ENCODE measurements at regions not wholly inside any gene's neighbourhood (a gene's known extent, or its start where the extent isn't known, plus 50 kb on each side); places are given as distances from the start of the nearest gene placed in this dataset.

DNA sequence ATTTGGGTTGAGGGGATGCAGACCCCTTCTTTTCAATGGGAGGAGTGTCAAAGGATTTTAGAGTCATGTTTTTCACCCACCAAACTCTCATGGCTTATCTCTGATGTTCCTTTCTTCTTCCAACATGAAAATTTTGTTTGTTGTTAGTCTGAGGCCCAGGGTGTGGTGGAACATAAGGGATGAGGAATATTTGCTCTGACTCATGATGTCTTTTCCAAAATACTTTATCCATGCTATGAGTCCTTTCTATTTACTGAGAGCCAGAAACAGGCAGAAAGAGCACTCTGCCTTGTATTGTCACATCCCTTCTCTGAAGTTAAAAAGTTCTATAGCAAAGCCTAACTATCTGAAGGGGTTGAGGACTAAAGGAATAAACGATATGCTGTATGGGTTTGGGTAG lies 61.6 kb upstream of the GYPA start:
- no peak for DNase-seq (ENCODE audit: low spot score)

DNA sequence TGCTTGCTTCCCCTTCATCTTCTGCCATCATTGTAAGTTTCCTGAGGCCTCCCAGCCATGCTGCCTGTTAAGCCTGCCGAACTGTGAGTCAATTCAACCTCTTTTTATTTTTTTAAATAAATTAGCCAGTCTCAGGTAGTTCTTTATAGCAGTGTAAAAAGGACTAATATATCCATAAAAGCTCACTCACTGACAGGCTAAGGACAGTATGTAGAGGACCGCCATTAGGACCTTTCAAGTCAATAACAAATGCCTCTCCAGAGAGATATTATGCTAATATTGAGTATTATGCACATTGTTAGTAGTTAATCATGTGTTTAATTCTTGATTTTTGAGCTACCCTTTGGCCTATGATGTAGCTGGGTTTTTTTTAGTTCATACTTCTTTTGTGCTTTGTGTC lies 62.6 kb upstream of the GYPA start:
- no peak for DNase-seq (ENCODE audit: low spot score)

DNA sequence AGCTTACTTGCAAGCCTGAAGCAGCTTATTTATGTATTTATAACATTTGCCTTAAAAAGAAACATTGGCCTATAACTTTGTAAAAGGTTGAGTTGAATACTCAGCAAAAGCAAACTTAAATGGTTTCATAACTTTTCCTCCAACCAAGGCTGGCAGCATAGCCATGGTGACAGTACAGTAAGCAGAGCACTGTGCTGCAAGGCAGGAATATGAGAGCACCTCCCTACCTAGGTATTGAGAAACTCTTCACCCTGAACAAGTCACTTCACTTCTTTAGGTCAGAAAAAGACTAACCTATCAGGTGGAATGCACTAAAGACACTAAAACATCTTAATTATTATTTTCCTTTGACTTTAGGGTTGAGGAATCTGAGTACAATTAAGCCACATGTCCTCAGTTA lies 63.9 kb upstream of the GYPA start:
- DNase-seq (ENCODE audit: low spot score) = no peak

DNA sequence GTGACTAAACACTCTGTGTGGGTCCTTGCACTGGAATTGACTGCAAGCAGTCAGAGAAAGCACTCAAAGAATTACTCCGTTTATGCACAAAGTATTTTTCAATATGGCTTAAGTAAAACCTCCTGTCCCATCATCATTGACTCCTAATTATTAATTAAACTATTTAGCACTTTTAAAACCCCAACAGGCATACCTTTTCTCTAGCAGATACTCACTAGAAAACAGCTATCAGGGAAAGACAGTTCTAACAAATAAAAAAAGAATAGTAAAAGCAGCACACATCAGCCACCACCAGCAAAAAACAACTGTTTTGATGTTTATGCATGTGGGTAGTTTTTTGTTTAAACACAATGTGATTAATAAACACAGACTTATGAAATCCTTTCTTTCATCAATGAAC lies 66.2 kb upstream of the GYPA start:
- DNase-seq (ENCODE audit: low spot score) = no peak

DNA sequence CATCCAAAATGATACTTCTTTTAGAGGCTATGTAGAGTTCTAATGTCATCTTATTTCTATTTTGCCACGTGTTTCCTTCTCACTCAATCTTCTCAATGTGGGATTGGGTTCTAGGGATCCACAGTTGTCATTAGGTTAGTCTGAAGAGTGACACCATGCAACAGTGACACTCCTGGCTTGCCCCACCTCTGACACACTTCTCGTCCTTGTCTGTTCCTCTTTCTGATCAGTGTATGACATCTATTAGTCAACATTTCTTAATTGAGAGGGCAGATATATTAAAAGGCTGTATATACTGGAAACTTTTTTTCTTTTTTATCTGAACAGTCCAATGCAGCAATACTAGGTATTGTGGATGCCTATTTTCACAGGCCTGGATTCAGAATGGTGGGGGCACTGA lies 67.6 kb upstream of the GYPA start:
- no peak for DNase-seq (ENCODE audit: low spot score)

DNA sequence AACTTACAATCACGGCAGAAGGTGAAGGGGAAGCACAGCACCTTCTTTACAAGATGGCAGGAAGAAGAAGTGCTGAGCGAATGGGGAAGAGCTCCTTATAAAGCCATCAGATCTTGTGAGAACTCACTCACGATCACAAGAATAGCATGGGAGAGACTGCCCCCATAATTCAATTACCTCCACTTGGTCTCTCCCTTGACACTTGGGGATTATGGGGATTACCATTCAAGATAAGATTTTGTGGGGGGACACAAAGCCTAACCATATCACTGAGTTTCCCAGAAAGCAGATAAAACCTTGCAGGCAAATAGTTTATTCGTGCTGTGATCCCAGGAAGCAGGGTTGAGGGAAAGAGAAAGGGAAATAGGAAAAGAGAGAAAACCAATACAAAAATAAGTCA lies 69.0 kb upstream of the GYPA start:
- DNase-seq (ENCODE audit: low spot score) = no peak

DNA sequence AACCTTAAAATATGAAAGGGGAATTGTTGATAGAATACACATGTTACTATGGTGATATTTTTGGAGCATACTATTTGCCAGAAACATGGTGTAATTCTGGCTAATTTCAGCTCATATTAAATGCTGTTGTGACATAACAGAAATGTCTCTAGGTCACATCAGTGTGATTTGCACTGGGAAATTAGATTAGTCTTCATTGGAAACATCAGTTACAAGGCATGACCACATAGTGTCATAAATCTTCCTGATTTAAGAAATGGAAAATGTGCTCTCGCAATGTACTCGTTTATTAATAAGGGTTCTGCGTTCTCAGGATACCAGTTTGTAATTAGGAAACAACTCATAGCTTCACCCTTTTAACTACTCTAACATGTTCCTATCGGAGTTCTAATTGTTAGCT lies 72.9 kb upstream of the GYPA start:
- no peak for DNase-seq (ENCODE audit: low spot score)

DNA sequence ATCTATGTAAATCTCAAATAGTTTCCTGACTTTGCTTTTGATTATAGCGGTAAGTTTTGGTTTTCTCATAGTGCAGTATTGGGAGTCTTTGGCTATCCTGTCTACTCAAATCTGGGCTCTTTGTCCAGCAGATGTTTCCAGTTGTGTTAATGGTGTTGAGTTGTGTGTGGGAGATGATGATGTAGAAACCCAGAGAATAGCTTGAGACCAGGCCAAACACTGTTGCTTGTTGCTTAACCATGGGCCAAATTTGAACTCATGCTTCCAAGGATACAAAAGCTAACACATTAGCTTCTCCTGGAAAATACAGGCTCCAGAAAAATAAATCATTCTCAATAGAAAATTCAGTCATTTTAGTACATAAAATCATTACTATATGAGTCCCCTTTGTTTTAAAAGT lies 82.6 kb upstream of the GYPA start:
- DNase-seq (ENCODE audit: low spot score) = no peak

DNA sequence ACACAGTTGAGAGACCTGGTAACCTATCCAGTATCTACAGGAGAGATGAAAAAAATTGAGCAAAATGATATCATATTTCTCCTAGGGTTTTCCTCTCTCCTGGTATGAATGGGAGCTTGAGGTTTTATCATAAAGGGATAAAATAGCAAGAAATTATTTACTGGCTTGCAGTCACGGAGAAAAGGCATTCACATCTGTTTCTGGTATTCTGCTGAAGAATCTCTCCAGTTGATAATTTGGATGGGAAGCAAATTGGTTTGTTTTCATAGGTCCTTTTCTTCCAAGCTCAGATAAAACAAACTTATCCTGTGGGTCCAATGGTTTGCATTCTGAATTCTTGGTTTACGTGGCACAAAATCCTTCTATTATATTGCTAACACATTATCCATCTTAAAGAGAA lies 83.1 kb upstream of the GYPA start:
- no peak for DNase-seq (ENCODE audit: low spot score)

DNA sequence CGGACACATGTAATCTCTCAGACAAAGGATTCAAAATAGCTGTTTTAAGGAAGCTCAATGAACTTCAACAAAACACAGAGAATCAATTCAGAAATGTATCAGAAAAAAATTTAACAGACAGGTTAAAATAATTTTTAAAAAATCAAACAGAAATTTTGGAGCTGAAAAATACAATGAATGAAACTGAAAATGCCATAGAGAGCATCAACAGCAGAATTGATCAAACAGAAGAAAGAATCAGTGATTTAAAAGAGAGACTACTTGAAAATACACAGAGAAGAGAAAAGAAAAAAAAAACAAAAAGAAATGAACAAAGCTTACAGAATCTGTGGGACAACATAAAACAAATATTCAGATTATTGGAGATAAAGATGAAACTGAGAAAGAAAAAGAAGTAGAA lies 118.8 kb upstream of the GYPA start:
- no peak for DNase-seq (ENCODE audit: low spot score)

DNA sequence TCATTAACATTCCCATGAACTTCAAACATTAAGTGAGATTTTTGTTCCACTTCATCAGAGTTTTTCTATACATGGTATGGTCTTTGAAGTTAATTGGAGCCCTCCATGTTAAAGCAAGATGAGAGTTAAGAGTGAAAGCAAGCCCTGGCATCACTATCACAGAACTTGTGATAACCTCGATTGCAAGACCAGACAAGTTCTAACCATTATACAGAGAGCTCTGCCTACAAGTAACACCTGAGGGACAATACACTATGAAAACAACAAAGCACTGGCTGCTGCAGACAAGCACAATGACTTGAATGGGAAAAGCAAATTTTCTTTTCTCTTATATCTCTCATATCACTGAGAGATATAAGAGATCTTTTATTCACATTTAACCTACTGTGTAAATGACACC lies 126.6 kb upstream of the GYPA start:
- no peak for DNase-seq (ENCODE audit: low spot score)

DNA sequence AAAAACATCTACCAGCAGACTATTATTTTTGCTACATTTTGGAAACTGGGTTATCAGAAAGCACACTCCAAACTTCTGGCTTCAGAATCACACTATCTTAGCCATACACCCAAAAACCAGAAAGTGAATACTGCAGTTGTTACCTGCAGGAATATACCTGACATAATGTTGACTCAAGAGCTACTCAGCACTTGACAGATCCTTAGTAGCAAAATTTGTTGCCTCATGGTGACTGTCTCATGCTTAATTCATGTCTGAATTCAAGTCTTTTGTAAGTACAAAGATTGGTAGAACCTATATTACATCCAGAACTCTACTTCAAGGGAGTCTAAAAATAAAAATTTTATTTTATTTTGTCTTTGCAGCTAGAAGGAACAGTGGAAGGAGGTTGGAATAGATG lies 140.2 kb upstream of the GYPA start:
- DNase-seq (ENCODE audit: low spot score) = no peak

DNA sequence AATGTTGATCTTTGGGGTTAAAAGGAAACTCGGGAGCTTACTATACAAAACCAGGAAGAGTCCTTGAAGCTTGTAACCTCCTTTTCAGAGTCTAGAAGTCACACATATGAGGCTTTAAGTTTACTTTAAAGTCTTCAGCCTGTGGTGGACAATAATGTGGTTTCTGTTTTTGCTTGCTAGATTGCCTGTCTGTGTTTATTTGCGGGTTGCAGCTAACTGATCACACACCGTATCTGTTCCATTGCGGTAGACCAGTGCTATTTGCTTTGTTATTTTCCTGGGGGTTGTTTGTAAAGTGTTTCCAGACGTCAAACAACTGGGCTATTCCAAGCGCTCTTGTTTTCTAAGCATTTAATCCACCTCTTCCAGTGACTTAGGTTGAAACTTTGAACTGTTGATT lies 143.0 kb upstream of the GYPA start:
- no peak for DNase-seq (ENCODE audit: low spot score)

DNA sequence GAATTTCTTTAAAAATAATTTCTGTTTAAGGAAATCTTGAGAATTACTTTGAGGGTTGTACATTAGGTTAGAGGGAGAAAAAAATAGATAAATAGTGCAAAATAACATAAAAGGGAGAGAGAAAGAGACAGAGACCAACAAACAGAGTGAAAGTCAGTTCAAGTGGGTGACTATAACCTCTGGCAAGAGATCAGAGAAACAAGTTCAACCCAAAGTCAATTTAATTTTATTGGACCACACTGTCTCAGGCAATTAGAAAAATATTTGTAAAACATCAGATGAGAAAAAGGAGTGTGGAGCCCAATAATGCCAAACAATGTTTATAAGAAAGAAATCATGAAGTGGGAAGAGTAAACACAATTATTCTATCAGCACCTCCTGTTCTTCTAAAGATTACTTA lies 143.5 kb upstream of the GYPA start:
- no peak for DNase-seq (ENCODE audit: low spot score)

DNA sequence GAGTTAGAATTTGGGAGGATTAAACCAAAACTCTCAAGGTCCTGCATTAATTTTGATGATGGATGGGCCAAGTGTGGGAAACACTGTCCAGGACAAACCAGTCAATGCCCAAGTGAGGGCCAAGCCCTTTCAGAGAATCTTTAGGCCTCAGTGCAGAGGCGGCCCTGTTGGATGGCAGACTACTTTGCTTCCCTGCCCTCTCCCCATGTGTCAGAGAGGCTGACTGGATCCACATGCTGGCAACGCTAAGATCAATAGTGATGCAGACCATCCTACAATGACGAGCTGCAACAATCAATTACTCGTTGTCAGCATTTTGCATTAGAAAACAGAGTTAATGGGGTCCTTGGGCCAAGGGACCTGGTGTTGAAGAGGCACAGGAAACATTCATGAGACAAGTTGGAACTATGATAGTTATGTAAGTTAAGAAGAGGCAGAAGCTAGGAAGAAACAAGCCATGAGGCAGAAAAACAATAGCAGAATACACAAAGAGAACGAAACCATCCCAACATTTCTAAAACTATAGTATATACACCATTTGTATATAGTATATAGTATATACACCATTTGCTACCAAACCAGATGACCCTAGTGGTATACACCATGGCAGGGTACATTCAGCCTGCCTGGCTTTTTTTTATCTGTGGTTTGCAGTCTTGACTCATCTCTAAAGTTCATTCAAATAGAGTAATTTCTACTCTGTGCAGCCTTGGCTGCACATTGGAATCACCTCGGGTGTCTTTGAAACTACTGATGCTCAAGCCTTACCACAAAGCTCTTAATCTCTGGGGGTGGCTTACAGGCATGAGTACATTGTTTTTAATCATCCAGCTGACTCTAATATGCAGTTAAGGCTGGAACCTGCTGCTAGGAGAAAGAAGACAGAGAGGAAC lies 147.7 kb upstream of the GYPA start:
- no peak for DNase-seq (ENCODE audit: low spot score)

DNA sequence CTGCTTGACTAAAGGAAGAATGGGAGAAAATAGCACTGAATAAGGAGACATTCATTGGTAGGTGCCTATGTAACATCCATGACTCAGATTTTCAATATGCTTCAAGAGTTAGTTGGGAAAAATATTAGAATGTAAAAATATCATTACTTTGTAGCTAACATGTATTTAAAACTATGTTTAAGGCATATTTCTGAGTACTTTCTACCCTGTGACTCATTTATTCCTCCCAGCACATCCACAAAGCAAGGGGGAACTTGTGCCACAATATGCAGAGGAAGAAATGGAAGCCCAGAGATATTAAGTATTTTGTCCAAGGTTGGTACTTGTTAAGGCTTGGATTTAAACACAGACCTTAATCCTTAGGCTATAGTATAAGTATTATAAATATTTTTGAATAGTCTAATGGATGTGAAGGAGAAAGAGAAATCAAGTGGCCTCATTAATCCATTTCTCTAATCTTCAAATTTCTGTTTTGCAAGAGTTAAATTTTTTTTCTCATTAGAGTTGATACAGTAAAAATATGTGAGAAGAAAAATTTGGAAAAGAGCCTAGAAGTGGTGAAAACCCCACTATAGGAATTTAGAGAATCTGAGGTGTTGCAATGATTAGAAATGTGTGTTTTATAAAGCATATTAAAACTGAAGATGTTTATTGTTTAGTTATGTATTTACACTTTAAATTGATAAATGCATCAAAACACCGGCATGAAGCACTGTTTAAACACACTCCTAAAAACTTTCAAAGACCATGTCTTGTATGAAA lies 149.3 kb upstream of the GYPA start:
- DNase-seq (ENCODE audit: low spot score) = no peak

DNA sequence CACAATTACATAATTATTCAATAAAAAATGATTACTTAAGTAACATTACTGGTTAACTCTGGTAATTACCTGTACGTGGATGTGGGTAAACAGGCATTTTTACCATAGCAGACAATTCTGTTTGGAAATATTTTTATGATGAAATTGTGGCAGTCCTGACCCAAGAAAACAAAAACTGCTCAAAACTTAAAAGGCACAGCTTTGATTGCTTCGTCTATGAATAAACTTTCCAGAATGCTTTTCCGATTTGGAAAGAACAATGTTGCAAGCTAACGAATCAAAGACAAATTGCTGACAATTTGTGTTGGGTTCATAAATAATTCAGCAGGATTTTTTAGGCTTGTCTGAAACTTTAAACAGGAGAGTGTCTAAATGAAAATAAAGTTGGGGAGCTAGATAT lies 150.6 kb upstream of the GYPA start:
- no peak for DNase-seq (ENCODE audit: low spot score)

DNA sequence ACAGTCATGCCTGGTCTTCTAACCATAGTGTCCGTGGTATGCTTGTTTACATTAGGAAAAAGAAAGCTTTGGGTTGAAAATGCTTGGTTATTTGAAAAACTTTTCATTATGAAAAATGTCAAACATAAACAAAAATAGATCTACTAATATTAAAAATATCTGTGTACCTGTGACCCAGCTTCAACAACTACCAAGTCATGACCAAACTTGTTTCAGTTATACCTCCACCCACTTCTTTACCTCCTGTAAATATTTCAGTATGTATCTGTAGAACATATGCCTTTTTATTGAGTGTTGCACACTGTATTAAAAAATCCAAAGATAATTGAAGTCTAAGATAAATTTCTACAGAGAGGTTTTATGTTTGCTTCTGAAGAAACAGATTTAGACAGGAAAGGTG lies 153.7 kb upstream of the GYPA start:
- DNase-seq (ENCODE audit: low spot score) = no peak

DNA sequence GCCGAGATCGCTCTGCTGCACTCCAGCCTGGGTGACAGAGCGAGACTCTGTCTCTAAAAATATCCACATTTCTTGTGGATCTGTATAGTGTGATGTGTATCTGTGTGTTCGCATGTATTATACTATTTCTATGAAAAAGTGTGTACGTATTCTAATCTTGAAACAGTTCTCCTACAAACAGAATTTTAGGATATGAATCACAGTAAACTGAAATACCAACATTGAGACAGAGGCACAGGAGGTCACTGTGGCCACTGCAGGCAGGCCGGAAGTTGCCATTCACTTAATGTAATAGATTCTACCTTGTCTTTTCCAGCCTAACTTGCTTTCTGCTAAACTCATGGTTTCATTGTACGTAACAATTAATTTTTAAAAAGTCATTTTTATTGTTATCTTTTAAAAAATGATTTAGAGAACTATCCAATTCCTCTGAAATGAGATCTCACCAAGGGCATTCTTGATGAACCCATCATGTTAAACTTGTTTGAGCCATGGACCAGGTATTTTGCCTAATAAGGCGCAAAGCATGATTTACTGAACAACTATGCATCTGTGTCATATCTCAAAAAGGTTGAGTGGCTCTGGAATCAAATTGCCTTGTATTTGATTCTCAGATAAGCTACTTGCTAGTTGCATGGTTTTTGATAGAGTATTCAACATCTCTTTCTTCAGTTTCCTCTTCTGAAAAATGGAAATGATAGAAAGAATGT lies 154.9 kb upstream of the GYPA start:
- DNase-seq (ENCODE audit: low spot score) = no peak

DNA sequence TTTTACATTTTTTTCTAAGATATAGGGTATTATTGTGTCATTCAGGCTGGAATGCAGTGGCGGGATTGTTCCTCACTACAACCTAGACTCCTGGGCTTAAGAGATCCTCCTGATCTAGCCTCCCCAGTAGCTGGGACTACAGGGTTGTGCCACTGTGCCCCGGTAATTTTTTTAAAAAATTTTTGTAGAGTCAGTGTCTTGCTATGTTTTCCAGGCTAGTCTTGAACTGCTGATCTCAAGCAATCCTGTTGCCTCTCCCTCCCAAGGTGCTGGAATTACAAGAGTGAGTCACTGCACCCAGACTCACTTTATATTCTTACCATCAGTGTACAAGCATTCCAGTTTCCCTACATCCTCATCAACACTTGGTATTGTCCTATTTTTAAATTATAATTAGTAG lies 156.4 kb upstream of the GYPA start:
- no peak for DNase-seq (ENCODE audit: low spot score)

DNA sequence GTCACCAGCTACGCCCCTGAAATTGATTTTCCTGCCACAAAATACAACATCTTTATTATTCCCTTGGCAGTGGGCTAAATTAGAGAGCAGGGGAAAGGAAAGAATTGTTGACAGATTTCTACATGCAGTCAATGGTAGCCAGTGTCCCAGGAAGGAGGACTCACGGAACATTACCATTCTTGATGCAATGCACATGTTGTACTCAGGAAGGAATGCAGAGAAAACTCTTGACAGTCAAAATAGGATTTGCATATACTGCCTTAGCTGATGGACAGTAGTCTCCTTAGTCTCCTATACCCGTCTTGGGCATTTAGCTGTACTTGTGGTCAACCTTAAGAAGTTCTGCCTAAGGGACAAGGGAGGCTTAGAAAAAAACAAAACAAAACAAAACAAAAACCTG lies 158.0 kb upstream of the GYPA start:
- DNase-seq (ENCODE audit: low spot score) = no peak

DNA sequence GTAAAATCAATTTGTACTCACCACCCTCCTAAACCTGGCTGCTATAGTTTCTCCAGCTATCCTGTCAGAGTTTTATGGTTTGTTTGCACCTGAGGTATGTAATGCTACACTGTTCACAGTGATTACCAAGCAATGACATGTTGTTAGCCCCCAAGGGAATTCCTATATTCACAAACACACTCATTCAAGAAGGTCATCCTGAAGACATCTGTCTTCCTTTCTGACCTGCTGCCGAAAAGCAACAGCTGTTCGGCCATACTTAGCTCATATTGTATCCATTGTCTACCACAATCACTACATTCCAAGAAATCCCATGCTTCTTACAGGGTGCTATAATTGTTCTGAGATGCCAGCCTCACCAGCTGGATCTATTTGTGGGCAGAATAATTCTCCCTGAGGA lies 160.1 kb upstream of the GYPA start:
- DNase-seq (ENCODE audit: low spot score) = no peak
